Esophagus squamous epithelium (tissue), 4 donors: ENCODE measurements at regions not wholly inside any gene's neighbourhood (a gene's known extent, or its start where the extent isn't known, plus 50 kb on each side); places are given as distances from the start of the nearest gene placed in this dataset.

Source experiments
- CTCF ChIP-seq, 6 experiments: fragments of 450-650 bp in 4 of 6; fragments of 200-600 bp in 2 of 6; sonication (generic) in 2 of 6; IDR thresholded peaks; one replicate each; pipeline ENCODE4 v1.5.1; 2016 to 2019; ENCODE audit warnings: antibody characterized with exemption in 6 of 6, mild to moderate bottlenecking in 4 of 6, moderate library complexity in 4 of 6
- POLR2A ChIP-seq, 4 donors: fragments of 450-650 bp; IDR thresholded peaks; one replicate each; pipeline ENCODE4 v1.6.1; 2017; ENCODE audit warnings: antibody characterized with exemption in 4 of 4, mild to moderate bottlenecking in 4 of 4, moderate library complexity in 3 of 4

DNA sequence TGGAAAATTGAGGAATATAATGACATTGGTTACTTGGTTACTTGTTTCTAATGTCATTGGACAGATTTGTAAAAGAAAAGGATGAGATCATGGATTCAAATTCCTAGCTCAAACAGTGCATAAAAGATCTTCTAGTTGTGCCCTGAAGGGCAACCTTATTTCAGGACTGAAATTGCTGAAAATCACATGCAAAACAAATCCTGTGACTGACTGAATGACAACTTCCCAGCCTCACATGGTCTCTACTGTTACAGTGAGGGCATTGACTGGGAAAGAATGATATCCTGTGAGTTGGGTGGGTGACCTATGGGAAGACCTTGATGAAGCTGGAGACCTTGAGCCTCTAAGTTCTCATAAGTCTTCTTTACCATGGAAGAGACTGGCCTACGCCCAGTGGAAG is 90.4 kb upstream of the HAAO start:
- TF ChIP-seq CTCF (IDR thresholded peaks at IDR 0.05) (no peak), POLR2A (IDR thresholded peaks at IDR 0.05) (no peak)
